ENCODE measurements at regions not wholly inside any gene's neighbourhood (a gene's known extent, or its start where the extent isn't known, plus 50 kb on each side); places are given as distances from the start of the nearest gene placed in this dataset.

DNA sequence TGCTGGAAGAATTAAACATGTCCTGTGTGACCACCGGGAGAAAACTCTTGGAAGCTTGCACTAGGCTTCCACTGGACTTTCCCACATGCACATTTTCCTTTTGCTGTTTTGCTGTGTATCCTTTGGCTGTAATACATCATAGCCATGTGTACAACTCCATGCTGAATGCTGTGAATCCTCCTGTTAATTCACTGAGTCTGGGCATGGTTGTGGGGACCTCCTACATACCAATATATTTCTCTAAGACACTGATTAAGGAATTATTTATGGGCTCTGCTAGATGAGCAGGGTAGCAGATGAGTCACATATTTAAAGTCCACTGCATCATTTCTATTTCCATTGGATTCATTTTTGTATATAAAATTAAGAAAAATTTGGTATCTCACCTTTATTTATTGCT, 220.1 kb downstream of the CYLC2 start:
- TF ChIP-seq, protein P1, sequence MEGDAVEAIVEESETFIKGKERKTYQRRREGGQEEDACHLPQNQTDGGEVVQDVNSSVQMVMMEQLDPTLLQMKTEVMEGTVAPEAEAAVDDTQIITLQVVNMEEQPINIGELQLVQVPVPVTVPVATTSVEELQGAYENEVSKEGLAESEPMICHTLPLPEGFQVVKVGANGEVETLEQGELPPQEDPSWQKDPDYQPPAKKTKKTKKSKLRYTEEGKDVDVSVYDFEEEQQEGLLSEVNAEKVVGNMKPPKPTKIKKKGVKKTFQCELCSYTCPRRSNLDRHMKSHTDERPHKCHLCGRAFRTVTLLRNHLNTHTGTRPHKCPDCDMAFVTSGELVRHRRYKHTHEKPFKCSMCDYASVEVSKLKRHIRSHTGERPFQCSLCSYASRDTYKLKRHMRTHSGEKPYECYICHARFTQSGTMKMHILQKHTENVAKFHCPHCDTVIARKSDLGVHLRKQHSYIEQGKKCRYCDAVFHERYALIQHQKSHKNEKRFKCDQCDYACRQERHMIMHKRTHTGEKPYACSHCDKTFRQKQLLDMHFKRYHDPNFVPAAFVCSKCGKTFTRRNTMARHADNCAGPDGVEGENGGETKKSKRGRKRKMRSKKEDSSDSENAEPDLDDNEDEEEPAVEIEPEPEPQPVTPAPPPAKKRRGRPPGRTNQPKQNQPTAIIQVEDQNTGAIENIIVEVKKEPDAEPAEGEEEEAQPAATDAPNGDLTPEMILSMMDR (conservative IDR thresholded peaks at IDR 0.05; ENCODE audit: low read length), result no peak
- TF ChIP-seq EZH2phosphoT487 (IDR thresholded peaks at IDR 0.05; ENCODE audit: borderline replicate concordance, low read depth, low read length), result no peak

All from OCI-LY7 (cell line).